Gastrocnemius medialis (tissue), 4 donors: ENCODE measurements at regions not wholly inside any gene's neighbourhood (a gene's known extent, or its start where the extent isn't known, plus 50 kb on each side); places are given as distances from the start of the nearest gene placed in this dataset.

Experiments used
- ATAC-seq, 2 donors: fragments of 150-250 bp; one replicate each; pipeline ENCODE4 v1.9.1; 2016
- DNase-seq, 2 donors: peaks; one replicate each; pipeline ENCODE4 v3.0.0-alpha.2; 2019
- H3K27ac ChIP-seq, 4 donors: fragments of 200-600 bp; sonication (generic); 1 replicate in 1 of 4; 2 replicates in 3 of 4; pipeline ENCODE4 v1.5.1; 2016 to 2018; ENCODE audit warnings: mild to moderate bottlenecking in 2 of 4, moderate library complexity in 1 of 4
- H3K27me3 ChIP-seq, 3 donors: fragments of 200-600 bp; sonication (generic) in 2 of 3; 1 replicate in 1 of 3; 2 replicates in 2 of 3; pipeline versions ENCODE4 v1.5.1 to v1.6.0; 2016 to 2019; ENCODE audit warnings: mild to moderate bottlenecking in 1 of 3, moderate library complexity in 1 of 3
- H3K36me3 ChIP-seq, 2 donors: fragments of 200-600 bp; sonication (generic) in 1 of 2; one replicate each; pipeline ENCODE4 v1.5.1; 2017 to 2018
- H3K4me1 ChIP-seq, 2 donors: fragments of 200-600 bp; sonication (generic) in 1 of 2; one replicate each; pipeline ENCODE4 v1.5.1; 2016 to 2017; ENCODE audit warnings: mild to moderate bottlenecking in 2 of 2
- H3K4me3 ChIP-seq, 4 donors: fragments of 200-600 bp; sonication (generic) in 3 of 4; 1 replicate in 1 of 4; 2 replicates in 3 of 4; pipeline ENCODE4 v1.5.1; 2016 to 2019; ENCODE audit warnings: mild to moderate bottlenecking in 2 of 4
- H3K9me3 ChIP-seq, 3 donors: fragments of 200-600 bp; sonication (generic) in 2 of 3; 1 replicate in 1 of 3; 2 replicates in 2 of 3; pipeline ENCODE4 v1.5.1; 2016 to 2019
- CTCF ChIP-seq, 5 experiments: fragments of 450-650 bp in 3 of 5; fragments of 200-600 bp in 2 of 5; sonication (generic) in 2 of 5; IDR thresholded peaks in 4 of 5; conservative IDR thresholded peaks in 1 of 5; 1 replicate in 4 of 5; 2 replicates in 1 of 5; pipeline ENCODE4 v1.5.1; 2016 to 2019; ENCODE audit warnings: antibody characterized with exemption in 5 of 5, mild to moderate bottlenecking in 3 of 5, moderate library complexity in 3 of 5
- POLR2A ChIP-seq, 2 donors: fragments of 450-650 bp; IDR thresholded peaks; one replicate each; pipeline ENCODE4 v1.6.1; 2017; ENCODE audit warnings: antibody characterized with exemption in 2 of 2, mild to moderate bottlenecking in 2 of 2, moderate library complexity in 2 of 2
- in situ Hi-C, 4 donors: fragments of 200-750 bp; cut with MboI; loops; one replicate each; pipeline versions ENCODE4 v1.15.0 to v1.8.0; 2017; ENCODE audit warnings: low sequenced_read_pairs in 4 of 4
- intact Hi-C: fragments of 100-400 bp; cut with DNase I; formaldehyde crosslinking; loops from one replicate; pipeline ENCODE4 v1.15.1; 2023; ENCODE audit warnings: low total_unique reads

DNA sequence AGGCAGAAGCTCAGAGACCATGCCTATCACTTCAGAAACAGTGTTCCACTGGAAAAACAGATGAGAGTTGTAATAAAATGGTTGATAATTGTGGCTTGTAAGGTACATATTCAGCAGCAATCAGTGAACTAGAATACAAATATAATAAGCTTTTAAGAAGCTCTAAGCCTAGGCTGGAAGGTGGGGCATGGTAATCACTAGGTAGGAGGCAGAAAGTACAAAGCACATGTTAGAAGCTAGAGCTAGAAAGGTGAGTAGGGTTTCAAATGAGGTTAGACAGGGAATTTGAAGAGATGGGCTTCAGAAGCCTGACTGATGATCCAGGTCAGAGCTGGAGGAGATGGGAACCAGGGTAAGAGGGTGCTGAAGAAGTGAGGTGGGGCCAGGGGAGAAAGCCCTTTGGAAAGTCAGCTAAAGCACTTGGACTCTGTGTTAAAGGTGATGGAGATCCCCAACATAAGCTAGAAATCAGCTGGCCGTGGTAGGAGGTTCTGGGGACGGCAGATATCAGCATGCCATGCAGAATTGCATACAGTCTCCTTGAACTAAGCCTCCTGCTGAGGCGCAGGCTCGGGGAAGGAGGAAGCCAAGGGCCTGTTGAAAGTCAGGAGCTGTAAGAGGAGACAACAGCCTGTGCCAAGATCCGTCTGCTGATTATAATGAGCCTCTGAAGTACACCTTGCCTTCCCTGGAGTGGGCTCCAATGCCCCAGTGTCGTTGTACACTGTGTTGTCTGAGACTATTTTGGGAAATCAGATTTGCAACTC is 659.4 kb downstream of the BCL11B start:
- Histone ChIP-seq H3K4me1 (no peaks in the 10 kb centered on the region), H3K27ac (no peak overlapping the region), H3K4me3 (no peak overlapping the region), H3K9me3 (no peaks in the 10 kb centered on the region), H3K27me3 (no peaks in the 10 kb centered on the region), H3K36me3 (no peaks in the 10 kb centered on the region)
- TF ChIP-seq CTCF (IDR thresholded peaks at IDR 0.05 in 4 of 5, conservative IDR thresholded peaks at IDR 0.05 in 1 of 5): no peak
- no peak for TF ChIP-seq POLR2A (IDR thresholded peaks at IDR 0.05)
- no peak for DNase-seq
- intact Hi-C loops: no loop called here
- in situ Hi-C loops: no loop called here
- no peak for ATAC-seq

DNA sequence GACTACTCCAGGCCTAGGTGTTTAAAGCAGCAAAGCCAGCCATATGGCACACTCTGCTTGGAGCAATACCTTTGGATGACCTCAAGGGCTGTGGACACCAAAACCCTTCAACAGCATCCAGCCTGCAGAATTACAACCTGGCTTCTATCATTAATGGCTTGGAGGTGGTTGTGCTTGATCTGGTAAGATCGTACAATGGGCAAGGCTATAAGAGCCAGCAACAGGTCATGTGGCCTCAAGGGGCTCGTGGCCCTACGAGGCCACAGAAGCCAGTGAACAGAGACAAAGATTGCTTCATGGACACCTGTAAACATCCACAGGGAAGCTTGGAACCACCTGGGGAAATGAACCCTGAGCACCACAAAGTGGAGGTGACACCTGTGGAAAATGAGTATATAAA is 657.3 kb downstream of the BCL11B start:
- intact Hi-C loops: no loop called here
- no peaks in the 10 kb centered on the region for H3K36me3 ChIP-seq

DNA sequence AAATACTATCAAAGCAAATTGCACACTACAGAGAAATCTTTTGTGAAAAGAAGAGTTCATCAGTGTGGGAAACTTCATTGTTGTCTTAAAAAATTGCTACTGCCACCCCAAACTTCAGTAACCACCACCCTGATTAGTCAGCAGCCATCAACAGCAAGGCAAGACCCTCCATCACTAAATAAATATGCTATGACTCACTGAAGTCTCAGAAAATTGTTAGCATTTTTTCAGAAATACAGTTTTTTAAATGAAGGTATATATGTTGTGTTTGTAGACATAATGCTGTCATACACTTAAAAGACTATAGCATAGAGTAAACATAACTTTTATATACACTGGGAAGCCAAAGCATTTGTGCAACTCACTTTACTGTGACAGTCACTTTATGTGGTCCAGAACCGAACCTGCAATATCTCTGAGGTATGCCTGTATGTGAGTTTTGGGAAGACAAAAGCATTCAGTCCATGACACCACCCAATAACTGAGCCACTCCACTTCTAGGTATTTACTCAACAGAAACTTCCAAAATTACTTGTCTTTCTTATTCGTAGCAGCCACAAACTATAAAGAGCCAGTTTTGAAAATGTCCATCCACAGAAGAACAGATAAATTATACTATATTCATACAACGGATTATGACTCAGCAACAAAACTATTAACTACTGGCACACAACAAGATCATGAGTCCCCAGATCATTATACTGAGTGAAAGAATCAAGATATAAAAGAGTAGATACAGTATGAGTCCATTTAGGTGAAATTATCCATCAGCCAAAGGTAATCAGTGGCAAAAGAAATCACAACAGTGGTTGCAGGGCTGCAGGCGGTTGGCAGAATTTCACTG is 649.6 kb downstream of the BCL11B start:
- DNase-seq (no peak), ATAC-seq (no peak)
- H3K4me1 ChIP-seq: no peaks in the 10 kb centered on the region
- H3K27ac ChIP-seq: no peak overlapping the region
- intact Hi-C loops (no loop called here), in situ Hi-C loops (no loop called here)
- H3K27me3 ChIP-seq: no peaks in the 10 kb centered on the region
- no peaks in the 10 kb centered on the region for H3K36me3 ChIP-seq
- TF ChIP-seq CTCF (IDR thresholded peaks at IDR 0.05 in 4 of 5, conservative IDR thresholded peaks at IDR 0.05 in 1 of 5) (no peak), POLR2A (IDR thresholded peaks at IDR 0.05) (no peak)
- H3K4me3 ChIP-seq: no peak overlapping the region
- no peaks in the 10 kb centered on the region for H3K9me3 ChIP-seq

More for the DNA sequence above, 657.3 kb downstream of the BCL11B start:
- no peak for DNase-seq
- H3K4me3 ChIP-seq: no peak overlapping the region
- no peak for ATAC-seq
- no peaks in the 10 kb centered on the region for H3K27me3 ChIP-seq
- in situ Hi-C loops: no loop called here
- TF ChIP-seq CTCF (IDR thresholded peaks at IDR 0.05 in 4 of 5, conservative IDR thresholded peaks at IDR 0.05 in 1 of 5) (no peak), POLR2A (IDR thresholded peaks at IDR 0.05) (no peak)
- H3K4me1 ChIP-seq: no peaks in the 10 kb centered on the region
- H3K9me3 ChIP-seq: no peaks in the 10 kb centered on the region
- H3K27ac ChIP-seq: no peak overlapping the region

GRCh38 chr14:98623788-98624415 is 648.1 kb downstream of the BCL11B start:
- no peak overlapping the region for H3K27ac ChIP-seq
- ATAC-seq (no peak), DNase-seq (no peak)
- intact Hi-C loops: no loop called here
- no peaks in the 10 kb centered on the region for H3K9me3 ChIP-seq
- in situ Hi-C loops: no loop called here
- TF ChIP-seq CTCF (IDR thresholded peaks at IDR 0.05 in 4 of 5, conservative IDR thresholded peaks at IDR 0.05 in 1 of 5): no peak
- no peak for TF ChIP-seq POLR2A (IDR thresholded peaks at IDR 0.05)
- H3K4me1 ChIP-seq: no peaks in the 10 kb centered on the region
- no peak overlapping the region for H3K4me3 ChIP-seq
- no peaks in the 10 kb centered on the region for H3K36me3 ChIP-seq
- no peaks in the 10 kb centered on the region for H3K27me3 ChIP-seq
